H9 (cell line): ENCODE measurements at regions not wholly inside any gene's neighbourhood (a gene's known extent, or its start where the extent isn't known, plus 50 kb on each side); places are given as distances from the start of the nearest gene placed in this dataset.
A peak's percentile ranks its signal among the peaks of the same experiment; 100 is the strongest.

Source experiments
- DNase-seq: peaks from one replicate; pipeline ENCODE4 v3.0.0-alpha.2; 2017
- H2AFZ ChIP-seq: one replicate; pipeline ENCODE4 v1.6.1; 2013; ENCODE audit warnings: mild to moderate bottlenecking, low read length, control low read depth, moderate library complexity
- H2AK5ac ChIP-seq: 2 replicates; pipeline ENCODE4 v1.6.1; 2013; ENCODE audit warnings: low read length, control low read depth, mixed read lengths; ENCODE audit not compliant: insufficient read length
- H2BK120ac ChIP-seq: one replicate; pipeline ENCODE4 v1.6.1; 2013; ENCODE audit warnings: low read depth, mild to moderate bottlenecking, low read length, control low read depth, inconsistent platforms; ENCODE audit not compliant: poor library complexity, severe bottlenecking
- H2BK12ac ChIP-seq: 2 replicates; pipeline ENCODE4 v1.6.1; 2013; ENCODE audit warnings: low read length, control low read depth, mixed read lengths, low read depth; ENCODE audit not compliant: insufficient read length
- H2BK15ac ChIP-seq: 2 replicates; pipeline ENCODE4 v1.6.1; 2013; ENCODE audit warnings: low read depth, low read length, control low read depth
- H2BK20ac ChIP-seq: one replicate; pipeline ENCODE4 v1.6.1; 2013; ENCODE audit warnings: low read depth, mild to moderate bottlenecking, low read length, control low read depth, inconsistent platforms; ENCODE audit not compliant: poor library complexity, severe bottlenecking
- H2BK5ac ChIP-seq: 2 replicates; pipeline ENCODE4 v1.6.1; 2013; ENCODE audit warnings: low read length, control low read depth, mixed read lengths; ENCODE audit not compliant: insufficient read length
- H3K14ac ChIP-seq: 2 replicates; pipeline ENCODE4 v1.6.1; 2013; ENCODE audit warnings: low read length, control low read depth; ENCODE audit not compliant: insufficient read depth
- H3K18ac ChIP-seq: 2 replicates; pipeline ENCODE4 v1.6.1; 2013; ENCODE audit warnings: low read depth, mild to moderate bottlenecking, mixed read lengths, low read length, control low read depth; ENCODE audit not compliant: insufficient read length
- H3K23ac ChIP-seq: 2 replicates; pipeline ENCODE4 v1.6.1; 2013; ENCODE audit warnings: low read length, control low read depth, mixed read lengths, low read depth; ENCODE audit not compliant: insufficient read length
- H3K23me2 ChIP-seq: 2 replicates; pipeline ENCODE4 v1.6.1; 2013; ENCODE audit warnings: low read depth, mild to moderate bottlenecking, mixed read lengths, low read length, control low read depth; ENCODE audit not compliant: insufficient read length, poor library complexity, severe bottlenecking
- H3K27ac ChIP-seq: 2 replicates; pipeline ENCODE4 v1.5.1; 2013; ENCODE audit warnings: low read length, control low read depth, mixed read lengths, low read depth; ENCODE audit not compliant: insufficient read length
- H3K27me3 ChIP-seq: 2 replicates; pipeline ENCODE4 v1.6.1; 2013; ENCODE audit warnings: low read length, control low read depth, inconsistent platforms; ENCODE audit not compliant: insufficient read depth
- H3K4ac ChIP-seq: 2 replicates; pipeline ENCODE4 v1.6.1; 2013; ENCODE audit warnings: low read depth, mild to moderate bottlenecking, control low read depth, inconsistent platforms, low read length, moderate library complexity
- H3K4me1 ChIP-seq: 2 replicates; pipeline ENCODE4 v1.6.1; 2013; ENCODE audit warnings: low read length, control low read depth, inconsistent platforms; ENCODE audit not compliant: insufficient read depth
- H3K4me2 ChIP-seq: 2 replicates; pipeline ENCODE4 v1.6.1; 2013; ENCODE audit warnings: low read length, control low read depth, mixed read lengths; ENCODE audit not compliant: insufficient read length, insufficient read depth
- H3K56ac ChIP-seq: 2 replicates; pipeline ENCODE4 v1.6.1; 2013; ENCODE audit warnings: low read depth, mild to moderate bottlenecking, mixed read lengths, low read length, control low read depth; ENCODE audit not compliant: insufficient read length
- H3K79me1 ChIP-seq: 2 replicates; pipeline ENCODE4 v1.6.1; 2013; ENCODE audit warnings: low read depth, mild to moderate bottlenecking, moderate library complexity, low read length, control low read depth, inconsistent platforms; ENCODE audit not compliant: insufficient read depth, poor library complexity, severe bottlenecking
- H3K79me2 ChIP-seq: 2 replicates; pipeline ENCODE4 v1.6.1; 2013; ENCODE audit warnings: low read length, control low read depth, inconsistent platforms; ENCODE audit not compliant: insufficient read depth
- H3K9ac ChIP-seq: 2 replicates; pipeline ENCODE4 v1.6.1; 2013; ENCODE audit warnings: low read length, control low read depth, mixed read lengths; ENCODE audit not compliant: insufficient read length; ENCODE audit errors: extremely low read depth
- H3K9me3 ChIP-seq: one replicate; pipeline ENCODE4 v1.6.1; 2013; ENCODE audit warnings: low read depth, low read length, inconsistent platforms; ENCODE audit not compliant: control insufficient read depth
- H3T11ph ChIP-seq: one replicate; pipeline ENCODE4 v1.6.1; 2013; ENCODE audit warnings: mild to moderate bottlenecking, low read length, control low read depth, inconsistent platforms
- H4K20me1 ChIP-seq: one replicate; pipeline ENCODE4 v1.6.1; 2013; ENCODE audit not compliant: control insufficient read depth, insufficient read length, insufficient read depth
- H4K5ac ChIP-seq: 2 replicates; pipeline ENCODE4 v1.6.1; 2013; ENCODE audit warnings: low read depth, mild to moderate bottlenecking, mixed read lengths, low read length, control low read depth; ENCODE audit not compliant: insufficient read length
- H4K8ac ChIP-seq: replicated peaks from 2 replicates; pipeline ENCODE4 v1.6.1; 2013; ENCODE audit warnings: low read length, control low read depth, mixed read lengths, low read depth; ENCODE audit not compliant: insufficient read length
- H4K91ac ChIP-seq: 2 replicates; pipeline ENCODE4 v1.6.1; 2013; ENCODE audit warnings: low read depth, mild to moderate bottlenecking, moderate library complexity, mixed read lengths, low read length, control low read depth; ENCODE audit not compliant: insufficient read length
- H3K27ac Mint-ChIP-seq, 3 experiments: 2 replicates in 2 of 3; 3 replicates in 1 of 3; pipeline ENCODE4 v1.8.0; 2020 to 2021; ENCODE audit warnings: mixed read lengths in 3 of 3, mild to moderate bottlenecking in 1 of 3, moderate library complexity in 1 of 3
- H3K27me3 Mint-ChIP-seq: 2 replicates; pipeline ENCODE4 v1.8.0; 2021; ENCODE audit warnings: low read depth, mild to moderate bottlenecking, moderate library complexity, mixed read lengths
- H3K36me3 Mint-ChIP-seq, 3 experiments: 2 replicates in 2 of 3; 3 replicates in 1 of 3; pipeline ENCODE4 v1.8.0; 2020 to 2021; ENCODE audit warnings: low read depth in 3 of 3, mixed read lengths in 3 of 3; ENCODE audit not compliant: insufficient read depth in 1 of 3
- H3K4me1 Mint-ChIP-seq, 2 experiments: 2 replicates each; pipeline ENCODE4 v1.8.0; 2020; ENCODE audit warnings: mixed read lengths in 2 of 2
- H3K4me3 Mint-ChIP-seq, 2 experiments: 2 replicates in 1 of 2; 3 replicates in 1 of 2; pipeline ENCODE4 v1.8.0; 2020 to 2021; ENCODE audit warnings: mild to moderate bottlenecking in 2 of 2, mixed read lengths in 2 of 2, moderate library complexity in 1 of 2
- H3K9me3 Mint-ChIP-seq, 2 experiments: 2 replicates in 1 of 2; 3 replicates in 1 of 2; pipeline ENCODE4 v1.8.0; 2020; ENCODE audit warnings: mild to moderate bottlenecking in 2 of 2, mixed read lengths in 2 of 2, moderate library complexity in 1 of 2
- WGBS: extraction: QIAGEN DNeasy Blood & Tissue Kit; methylation state at CpG from one replicate; pipeline ENCODE4 v1.1.7; 2013; ENCODE audit warnings: missing lambda C conversion rate, low lambda C conversion rate, mixed read lengths; ENCODE audit not compliant: insufficient read length; ENCODE audit errors: extremely low coverage; 5-methylcytosine and 5-hydroxymethylcytosine counted together
- TF ChIP-seq, protein P1 (sequence below): fragments of 200-600 bp; sonication (generic); conservative IDR thresholded peaks from 3 replicates; pipeline ENCODE4 v1.8.0; 2021; ENCODE audit warnings: antibody characterized with exemption, mild to moderate bottlenecking

- no peak overlapping the region for H3K4ac ChIP-seq
- H2BK12ac ChIP-seq, result no peak overlapping the region
- no peak overlapping the region for H2AFZ ChIP-seq
- no peak overlapping the region for H2BK5ac ChIP-seq
- H3K79me2 ChIP-seq, result no peaks in the 10 kb centered on the region
- no CpG with 5 or more reads among the region's 14 CpGs for WGBS
- H4K20me1 ChIP-seq, result no peaks in the 10 kb centered on the region
- no peak overlapping the region for H3K9ac ChIP-seq
- H3K14ac ChIP-seq, result no peak overlapping the region; the same call in 1 of the 2 replicates
- H3K4me2 ChIP-seq, result no peak overlapping the region
- Mint-ChIP-seq H3K4me1 (peaks cover 10 to 14% of the 10 kb centered on the region in 2 experiments), H3K4me3 (no peak overlapping the region), H3K27ac (no peak overlapping the region), H3K36me3 (peaks cover 0 to 6% (median 0%) of the 10 kb centered on the region in 3 experiments; a peak in 1 of 7 replicates), H3K27me3 (peaks cover 5% of the 10 kb centered on the region; the same call in 1 of the 2 replicates), H3K9me3 (peaks cover 16 to 18% of the 10 kb centered on the region in 2 experiments; a peak in 4 of 5 replicates)
- no peak overlapping the region for H3K23ac ChIP-seq
- TF ChIP-seq, protein P1, sequence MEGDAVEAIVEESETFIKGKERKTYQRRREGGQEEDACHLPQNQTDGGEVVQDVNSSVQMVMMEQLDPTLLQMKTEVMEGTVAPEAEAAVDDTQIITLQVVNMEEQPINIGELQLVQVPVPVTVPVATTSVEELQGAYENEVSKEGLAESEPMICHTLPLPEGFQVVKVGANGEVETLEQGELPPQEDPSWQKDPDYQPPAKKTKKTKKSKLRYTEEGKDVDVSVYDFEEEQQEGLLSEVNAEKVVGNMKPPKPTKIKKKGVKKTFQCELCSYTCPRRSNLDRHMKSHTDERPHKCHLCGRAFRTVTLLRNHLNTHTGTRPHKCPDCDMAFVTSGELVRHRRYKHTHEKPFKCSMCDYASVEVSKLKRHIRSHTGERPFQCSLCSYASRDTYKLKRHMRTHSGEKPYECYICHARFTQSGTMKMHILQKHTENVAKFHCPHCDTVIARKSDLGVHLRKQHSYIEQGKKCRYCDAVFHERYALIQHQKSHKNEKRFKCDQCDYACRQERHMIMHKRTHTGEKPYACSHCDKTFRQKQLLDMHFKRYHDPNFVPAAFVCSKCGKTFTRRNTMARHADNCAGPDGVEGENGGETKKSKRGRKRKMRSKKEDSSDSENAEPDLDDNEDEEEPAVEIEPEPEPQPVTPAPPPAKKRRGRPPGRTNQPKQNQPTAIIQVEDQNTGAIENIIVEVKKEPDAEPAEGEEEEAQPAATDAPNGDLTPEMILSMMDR, result no peak
- H4K8ac ChIP-seq, result no peak overlapping the region
- no peak overlapping the region for H3K27ac ChIP-seq
- H4K5ac ChIP-seq, result no peak overlapping the region
- H3K9me3 ChIP-seq, result no peaks in the 10 kb centered on the region
- no peaks in the 10 kb centered on the region for H3K27me3 ChIP-seq
- DNase-seq, result peak; percentile 24
- H4K91ac ChIP-seq, result no peak overlapping the region
- peaks cover 5% of the 10 kb centered on the region; the same call in 1 of the 2 replicates for H3K4me1 ChIP-seq
- H3K23me2 ChIP-seq, result no peaks in the 10 kb centered on the region
- H2BK120ac ChIP-seq, result no peak overlapping the region
- no peaks in the 10 kb centered on the region for H3K79me1 ChIP-seq
- no peak overlapping the region for H3K18ac ChIP-seq
- no peak overlapping the region for H2BK15ac ChIP-seq
- H3K56ac ChIP-seq, result no peak overlapping the region
- no peak overlapping the region for H3T11ph ChIP-seq
- H2BK20ac ChIP-seq, result no peak overlapping the region
- no peak overlapping the region for H2AK5ac ChIP-seq
These were observed 346.9 kb upstream of the SFSWAP start for GRCh38 chr12:131363841-131364495.
